Upper lobe of right lung (tissue), 1 donor: ENCODE measurements at regions not wholly inside any gene's neighbourhood (a gene's known extent, or its start where the extent isn't known, plus 50 kb on each side); places are given as distances from the start of the nearest gene placed in this dataset.

Source experiments
- ATAC-seq: fragments of 200-7000 bp; cut with Tn5 transposase; one replicate; pipeline ENCODE4 v1.9.1; 2020; ENCODE audit warnings: mild to moderate bottlenecking, moderate library complexity
- DNase-seq: peaks from one replicate; pipeline ENCODE4 v3.0.0-alpha.2; 2020
- H3K27ac ChIP-seq: fragments of 200-600 bp; one replicate; pipeline ENCODE4 v1.8.0; 2022
- H3K27me3 ChIP-seq: fragments of 200-600 bp; one replicate; pipeline ENCODE4 v1.8.0; 2022; ENCODE audit warnings: mild to moderate bottlenecking
- H3K36me3 ChIP-seq: fragments of 200-600 bp; one replicate; pipeline ENCODE4 v1.8.0; 2022
- H3K4me1 ChIP-seq: fragments of 200-600 bp; one replicate; pipeline ENCODE4 v1.8.0; 2022
- H3K4me3 ChIP-seq: fragments of 200-600 bp; one replicate; pipeline ENCODE4 v1.8.0; 2022; ENCODE audit warnings: mild to moderate bottlenecking
- H3K9me3 ChIP-seq: fragments of 200-600 bp; one replicate; pipeline ENCODE4 v1.8.0; 2022
- intact Hi-C: fragments of 100-400 bp; cut with DNase I; formaldehyde crosslinking; loops from one replicate; pipeline ENCODE4 v1.11.0; 2022
- TF ChIP-seq, protein P1 (sequence below): fragments of 200-600 bp; IDR thresholded peaks from one replicate; pipeline ENCODE4 v1.8.0; 2022; ENCODE audit warnings: antibody characterized with exemption
- donor health status: DM: no; HTN: yes; CAD: no; lungs with severe emphysema.

DNA sequence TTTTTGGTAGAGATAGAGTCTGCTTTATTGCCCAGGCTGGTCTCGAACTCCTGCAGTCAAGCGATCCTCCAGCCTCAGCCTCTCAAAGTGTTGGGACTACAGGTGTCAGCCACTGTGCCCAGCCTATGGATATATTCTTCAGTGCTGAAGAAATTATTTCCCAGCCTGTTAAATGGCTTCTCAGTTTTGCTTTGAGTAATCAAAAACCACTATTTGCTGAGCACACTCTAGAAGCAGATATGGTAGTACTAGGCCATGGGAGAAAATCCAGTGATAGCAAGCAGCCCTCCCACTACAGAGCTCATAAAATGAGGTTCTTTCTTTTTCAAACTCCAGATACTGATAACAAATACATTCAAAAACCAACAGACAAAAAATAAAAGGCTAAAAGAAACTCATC, 80.6 kb upstream of the CLDN10 start:
- TF ChIP-seq, protein P1, sequence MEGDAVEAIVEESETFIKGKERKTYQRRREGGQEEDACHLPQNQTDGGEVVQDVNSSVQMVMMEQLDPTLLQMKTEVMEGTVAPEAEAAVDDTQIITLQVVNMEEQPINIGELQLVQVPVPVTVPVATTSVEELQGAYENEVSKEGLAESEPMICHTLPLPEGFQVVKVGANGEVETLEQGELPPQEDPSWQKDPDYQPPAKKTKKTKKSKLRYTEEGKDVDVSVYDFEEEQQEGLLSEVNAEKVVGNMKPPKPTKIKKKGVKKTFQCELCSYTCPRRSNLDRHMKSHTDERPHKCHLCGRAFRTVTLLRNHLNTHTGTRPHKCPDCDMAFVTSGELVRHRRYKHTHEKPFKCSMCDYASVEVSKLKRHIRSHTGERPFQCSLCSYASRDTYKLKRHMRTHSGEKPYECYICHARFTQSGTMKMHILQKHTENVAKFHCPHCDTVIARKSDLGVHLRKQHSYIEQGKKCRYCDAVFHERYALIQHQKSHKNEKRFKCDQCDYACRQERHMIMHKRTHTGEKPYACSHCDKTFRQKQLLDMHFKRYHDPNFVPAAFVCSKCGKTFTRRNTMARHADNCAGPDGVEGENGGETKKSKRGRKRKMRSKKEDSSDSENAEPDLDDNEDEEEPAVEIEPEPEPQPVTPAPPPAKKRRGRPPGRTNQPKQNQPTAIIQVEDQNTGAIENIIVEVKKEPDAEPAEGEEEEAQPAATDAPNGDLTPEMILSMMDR = no peak
- DNase-seq (no peak), ATAC-seq (no peak)
- intact Hi-C loops = no loop called here
- Histone ChIP-seq H3K36me3 (no peaks in the 10 kb centered on the region), H3K4me3 (no peak overlapping the region), H3K4me1 (no peaks in the 10 kb centered on the region), H3K27ac (no peak overlapping the region), H3K27me3 (no peaks in the 10 kb centered on the region), H3K9me3 (no peaks in the 10 kb centered on the region)

DNA sequence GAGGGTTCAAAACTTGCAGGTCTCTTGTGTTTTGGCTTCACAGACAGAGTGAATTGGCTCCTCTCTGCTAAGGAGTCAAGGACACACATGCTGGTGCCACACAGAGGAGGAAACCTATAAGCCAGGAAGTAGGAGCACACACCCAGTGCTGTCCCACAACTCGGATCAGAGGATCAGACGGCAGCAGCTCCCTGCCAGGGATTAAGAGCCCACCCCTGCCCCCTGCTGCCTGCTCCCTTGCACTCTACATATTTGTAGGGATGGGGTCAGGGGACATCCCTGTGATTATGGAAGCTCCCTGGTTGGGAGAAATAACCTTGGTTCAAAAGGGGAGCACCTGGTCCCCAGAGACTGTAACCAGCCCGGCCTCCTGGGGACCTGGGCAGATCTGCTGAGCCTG, 77.5 kb upstream of the CLDN10 start:
- H3K4me3 ChIP-seq = no peak overlapping the region
- DNase-seq = no peak
- no peaks in the 10 kb centered on the region for H3K9me3 ChIP-seq
- intact Hi-C loops = no loop called here
- no peaks in the 10 kb centered on the region for H3K4me1 ChIP-seq
- TF ChIP-seq, protein P1 = no peak
- no peak for ATAC-seq
- no peaks in the 10 kb centered on the region for H3K36me3 ChIP-seq
- no peaks in the 10 kb centered on the region for H3K27me3 ChIP-seq
- H3K27ac ChIP-seq = no peak overlapping the region

DNA sequence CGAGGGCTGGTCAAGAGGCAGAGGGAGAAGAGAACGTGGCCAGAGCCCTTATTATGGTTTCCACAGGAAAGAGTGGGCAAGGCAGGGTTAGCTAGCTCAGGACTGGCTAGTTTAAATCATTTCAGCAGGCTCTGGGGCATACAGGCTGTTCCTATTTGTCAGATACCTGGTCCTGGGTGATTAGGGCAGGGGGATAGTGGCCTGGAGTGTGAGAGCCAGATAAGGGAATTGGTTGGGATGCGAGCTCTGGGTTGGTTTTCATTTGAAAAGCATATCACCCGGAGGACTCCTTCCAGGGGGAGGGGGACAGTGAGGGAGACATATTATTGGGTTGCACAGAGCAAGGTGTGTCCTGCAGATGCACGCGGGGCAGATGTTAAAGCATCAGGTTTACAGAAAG, 75.3 kb upstream of the CLDN10 start:
- DNase-seq (no peak), ATAC-seq (no peak)
- Histone ChIP-seq H3K27me3 (no peaks in the 10 kb centered on the region), H3K9me3 (no peaks in the 10 kb centered on the region), H3K4me1 (no peaks in the 10 kb centered on the region), H3K36me3 (no peaks in the 10 kb centered on the region), H3K4me3 (no peak overlapping the region), H3K27ac (no peak overlapping the region)
- intact Hi-C loops = no loop called here
- TF ChIP-seq, protein P1 = no peak

DNA sequence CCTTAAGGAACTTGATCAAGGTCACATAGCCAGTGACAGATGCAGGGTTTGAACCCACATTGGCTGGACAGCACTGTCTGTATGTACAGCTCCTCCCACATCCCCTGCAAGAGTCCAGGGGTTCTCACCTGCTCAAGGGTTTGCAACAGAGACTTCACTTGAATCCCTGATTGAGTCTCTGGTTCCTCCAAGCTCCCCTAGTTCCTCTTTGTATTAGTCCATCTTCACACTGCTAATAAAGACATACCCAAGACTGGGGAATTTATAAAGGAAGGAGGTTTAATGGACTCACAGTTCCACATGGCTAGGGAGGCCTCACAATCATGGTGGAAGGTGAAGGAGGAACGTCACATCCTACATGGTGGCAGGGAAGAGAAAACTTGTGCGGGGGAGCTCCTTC, 72.8 kb upstream of the CLDN10 start:
- ATAC-seq (no peak), DNase-seq (no peak)
- intact Hi-C loops = no loop called here
- no peaks in the 10 kb centered on the region for H3K36me3 ChIP-seq
- H3K27ac ChIP-seq = no peak overlapping the region
- H3K4me3 ChIP-seq = no peak overlapping the region
- no peaks in the 10 kb centered on the region for H3K4me1 ChIP-seq
- no peaks in the 10 kb centered on the region for H3K27me3 ChIP-seq
- TF ChIP-seq, protein P1 = no peak
- no peaks in the 10 kb centered on the region for H3K9me3 ChIP-seq

DNA sequence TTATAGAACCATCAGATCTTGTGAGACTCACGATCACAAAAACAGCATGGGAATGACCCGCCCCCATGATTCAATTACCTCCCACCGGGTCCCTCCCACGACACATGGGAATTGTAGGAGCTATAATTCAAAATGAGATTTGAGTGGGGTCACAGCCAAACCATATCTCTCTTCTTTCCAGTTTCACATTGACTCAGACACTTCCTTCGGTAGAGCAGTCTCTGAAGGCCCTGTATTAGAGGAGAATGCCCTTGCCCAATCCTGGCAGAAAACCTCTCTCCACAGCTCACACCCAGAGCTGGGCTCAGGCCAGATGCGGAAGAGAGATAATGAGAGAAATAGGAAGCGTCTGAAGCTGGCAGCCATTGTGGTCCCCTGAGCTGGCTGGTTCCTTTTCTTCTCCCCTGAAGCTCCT, 72.4 kb upstream of the CLDN10 start:
- Histone ChIP-seq H3K36me3 (no peaks in the 10 kb centered on the region), H3K27ac (no peak overlapping the region), H3K9me3 (no peaks in the 10 kb centered on the region), H3K4me1 (no peaks in the 10 kb centered on the region), H3K4me3 (no peak overlapping the region), H3K27me3 (no peaks in the 10 kb centered on the region)
- intact Hi-C loops = no loop called here
- DNase-seq (no peak), ATAC-seq (peak; percentile 80)
- TF ChIP-seq, protein P1 = no peak
